ENCODE measurements at regions not wholly inside any gene's neighbourhood (a gene's known extent, or its start where the extent isn't known, plus 50 kb on each side); places are given as distances from the start of the nearest gene placed in this dataset.

DNA sequence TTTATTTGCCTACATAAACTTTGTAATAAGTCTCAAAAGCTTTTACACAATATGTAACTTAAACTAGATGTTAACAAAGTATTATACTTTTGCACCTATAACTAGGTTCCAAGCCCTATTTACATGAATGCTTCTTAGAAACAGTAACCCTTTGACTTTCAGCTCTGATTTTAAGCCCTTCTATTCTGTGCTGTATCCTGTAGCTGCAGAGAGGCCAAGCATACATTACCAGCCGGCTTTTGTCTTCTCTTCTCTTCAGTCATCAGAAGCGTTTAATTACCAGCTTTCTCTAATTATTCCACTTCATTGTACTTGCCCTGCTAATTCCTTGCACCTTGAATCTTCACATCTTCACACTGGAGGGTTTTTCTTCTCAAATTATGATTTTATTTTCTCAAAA is 403.1 kb downstream of the PDGFC start:
- Histone ChIP-seq H3K27ac (ENCODE audit: low read depth, low read length, poor library complexity, severe bottlenecking) (no peak overlapping the region), H3K4me1 (ENCODE audit: insufficient read depth, low read length, poor library complexity, severe bottlenecking) (no peaks in the 10 kb centered on the region), H3K79me2 (ENCODE audit: insufficient read depth, low read depth, low read length) (no peaks in the 10 kb centered on the region), H3K4me3 (ENCODE audit: low read depth, low read length, poor library complexity, severe bottlenecking) (no peak overlapping the region), H3K4me2 (ENCODE audit: low read length) (no peak overlapping the region), H3K36me3 (ENCODE audit: insufficient read depth, low read length) (no peaks in the 10 kb centered on the region), H3K9me3 (ENCODE audit: low read length) (no peaks in the 10 kb centered on the region), H3K9me2 (ENCODE audit: insufficient read depth, low read length) (no peaks in the 10 kb centered on the region), H2AFZ (ENCODE audit: low read length) (no peak overlapping the region), H4K20me1 (ENCODE audit: insufficient read depth, low read length) (no peaks in the 10 kb centered on the region)
- DNase-seq (ENCODE audit: low spot score) = no peak
- intact Hi-C loops (cut with micrococcal nuclease; ENCODE audit: unreplicated experiment) = no loop called here
- ChIA-PET POLR2A (no interaction called here), CTCF (ENCODE audit: unreplicated experiment) (no interaction called here)
- BruUV-seq (replicated peaks) = no TSS peak
- TF ChIP-seq EZH2phosphoT487 (IDR thresholded peaks at IDR 0.05; ENCODE audit: borderline replicate concordance, low read depth, low read length) = no peak
- TF ChIP-seq, protein P1, sequence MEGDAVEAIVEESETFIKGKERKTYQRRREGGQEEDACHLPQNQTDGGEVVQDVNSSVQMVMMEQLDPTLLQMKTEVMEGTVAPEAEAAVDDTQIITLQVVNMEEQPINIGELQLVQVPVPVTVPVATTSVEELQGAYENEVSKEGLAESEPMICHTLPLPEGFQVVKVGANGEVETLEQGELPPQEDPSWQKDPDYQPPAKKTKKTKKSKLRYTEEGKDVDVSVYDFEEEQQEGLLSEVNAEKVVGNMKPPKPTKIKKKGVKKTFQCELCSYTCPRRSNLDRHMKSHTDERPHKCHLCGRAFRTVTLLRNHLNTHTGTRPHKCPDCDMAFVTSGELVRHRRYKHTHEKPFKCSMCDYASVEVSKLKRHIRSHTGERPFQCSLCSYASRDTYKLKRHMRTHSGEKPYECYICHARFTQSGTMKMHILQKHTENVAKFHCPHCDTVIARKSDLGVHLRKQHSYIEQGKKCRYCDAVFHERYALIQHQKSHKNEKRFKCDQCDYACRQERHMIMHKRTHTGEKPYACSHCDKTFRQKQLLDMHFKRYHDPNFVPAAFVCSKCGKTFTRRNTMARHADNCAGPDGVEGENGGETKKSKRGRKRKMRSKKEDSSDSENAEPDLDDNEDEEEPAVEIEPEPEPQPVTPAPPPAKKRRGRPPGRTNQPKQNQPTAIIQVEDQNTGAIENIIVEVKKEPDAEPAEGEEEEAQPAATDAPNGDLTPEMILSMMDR (conservative IDR thresholded peaks at IDR 0.05; ENCODE audit: low read length) = no peak

DNA sequence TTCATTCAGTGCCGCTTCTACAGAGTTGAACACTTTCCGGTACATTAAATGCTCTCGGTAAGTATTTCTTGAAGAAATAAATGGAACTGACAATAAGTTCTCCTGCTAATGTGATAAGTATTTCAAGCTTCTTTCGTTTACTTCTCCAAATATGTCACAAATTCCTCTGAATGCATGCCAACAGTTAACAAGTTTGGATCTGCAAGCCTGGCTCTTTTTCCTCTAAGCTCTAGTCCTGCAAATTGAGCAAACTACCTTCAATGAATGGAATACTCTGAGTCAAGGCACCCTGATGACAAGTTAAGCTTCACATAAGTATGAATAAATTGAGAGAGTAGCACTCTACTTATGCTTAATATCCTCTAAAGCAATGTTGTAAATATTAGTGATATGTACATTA is 403.6 kb downstream of the PDGFC start:
- CTCF ChIA-PET (ENCODE audit: unreplicated experiment) = no interaction called here

DNA sequence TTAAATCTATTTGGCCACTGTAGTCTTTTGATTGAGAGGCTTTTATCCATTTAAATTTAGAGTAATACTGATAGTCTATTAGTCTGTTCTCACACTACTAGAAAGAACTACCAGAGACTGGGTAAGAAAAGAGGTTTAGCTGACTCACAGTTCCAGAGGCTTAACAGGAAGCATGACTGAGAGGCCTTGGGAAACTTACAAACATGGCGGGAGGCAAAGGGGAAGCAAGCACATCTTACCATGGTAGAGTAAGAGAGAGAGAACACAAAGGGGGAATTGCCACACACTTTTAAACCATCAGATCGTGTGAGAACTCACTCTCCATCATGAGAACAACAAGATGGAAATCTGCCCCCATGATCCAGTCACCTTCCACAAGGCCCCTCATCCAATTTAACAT is 410.9 kb downstream of the PDGFC start:
- BruUV-seq (replicated peaks) = no TSS peak
- H3K79me2 ChIP-seq (ENCODE audit: insufficient read depth, low read depth, low read length) = no peaks in the 10 kb centered on the region
- no peak for TF ChIP-seq EZH2phosphoT487 (IDR thresholded peaks at IDR 0.05; ENCODE audit: borderline replicate concordance, low read depth, low read length)
- TF ChIP-seq, protein P1 (conservative IDR thresholded peaks at IDR 0.05; ENCODE audit: low read length) = no peak
- no peaks in the 10 kb centered on the region for H3K36me3 ChIP-seq (ENCODE audit: insufficient read depth, low read length)
- no peak overlapping the region for H3K4me3 ChIP-seq (ENCODE audit: low read depth, low read length, poor library complexity, severe bottlenecking)
- H2AFZ ChIP-seq (ENCODE audit: low read length) = no peak overlapping the region
- ChIA-PET CTCF (ENCODE audit: unreplicated experiment) (no interaction called here), POLR2A (no interaction called here)
- H3K4me2 ChIP-seq (ENCODE audit: low read length) = no peak overlapping the region
- no peak for DNase-seq (ENCODE audit: low spot score)
- H3K9me3 ChIP-seq (ENCODE audit: low read length) = no peaks in the 10 kb centered on the region
- H4K20me1 ChIP-seq (ENCODE audit: insufficient read depth, low read length) = no peaks in the 10 kb centered on the region
- no peaks in the 10 kb centered on the region for H3K9me2 ChIP-seq (ENCODE audit: insufficient read depth, low read length)
- H3K4me1 ChIP-seq (ENCODE audit: insufficient read depth, low read length, poor library complexity, severe bottlenecking) = no peaks in the 10 kb centered on the region
- H3K27ac ChIP-seq (ENCODE audit: low read depth, low read length, poor library complexity, severe bottlenecking) = no peak overlapping the region
- intact Hi-C loops (cut with micrococcal nuclease; ENCODE audit: unreplicated experiment) = no loop called here

More for the DNA sequence above, 403.6 kb downstream of the PDGFC start:
- Histone ChIP-seq H3K9me3 (ENCODE audit: low read length) (no peaks in the 10 kb centered on the region), H3K27ac (ENCODE audit: low read depth, low read length, poor library complexity, severe bottlenecking) (no peak overlapping the region), H3K4me2 (ENCODE audit: low read length) (no peak overlapping the region), H3K79me2 (ENCODE audit: insufficient read depth, low read depth, low read length) (no peaks in the 10 kb centered on the region), H3K9me2 (ENCODE audit: insufficient read depth, low read length) (no peaks in the 10 kb centered on the region), H2AFZ (ENCODE audit: low read length) (no peak overlapping the region), H3K4me3 (ENCODE audit: low read depth, low read length, poor library complexity, severe bottlenecking) (no peak overlapping the region), H4K20me1 (ENCODE audit: insufficient read depth, low read length) (no peaks in the 10 kb centered on the region), H3K4me1 (ENCODE audit: insufficient read depth, low read length, poor library complexity, severe bottlenecking) (no peaks in the 10 kb centered on the region), H3K36me3 (ENCODE audit: insufficient read depth, low read length) (no peaks in the 10 kb centered on the region)
- no peak for TF ChIP-seq EZH2phosphoT487 (IDR thresholded peaks at IDR 0.05; ENCODE audit: borderline replicate concordance, low read depth, low read length)
- TF ChIP-seq, protein P1 (conservative IDR thresholded peaks at IDR 0.05; ENCODE audit: low read length) = no peak
- POLR2A ChIA-PET = no interaction called here
- BruUV-seq (replicated peaks) = no TSS peak
- no peak for DNase-seq (ENCODE audit: low spot score)
- intact Hi-C loops (cut with micrococcal nuclease; ENCODE audit: unreplicated experiment) = no loop called here

All from OCI-LY7 (cell line).